ENCODE measurements at regions not wholly inside any gene's neighbourhood (a gene's known extent, or its start where the extent isn't known, plus 50 kb on each side); places are given as distances from the start of the nearest gene placed in this dataset.

DNA sequence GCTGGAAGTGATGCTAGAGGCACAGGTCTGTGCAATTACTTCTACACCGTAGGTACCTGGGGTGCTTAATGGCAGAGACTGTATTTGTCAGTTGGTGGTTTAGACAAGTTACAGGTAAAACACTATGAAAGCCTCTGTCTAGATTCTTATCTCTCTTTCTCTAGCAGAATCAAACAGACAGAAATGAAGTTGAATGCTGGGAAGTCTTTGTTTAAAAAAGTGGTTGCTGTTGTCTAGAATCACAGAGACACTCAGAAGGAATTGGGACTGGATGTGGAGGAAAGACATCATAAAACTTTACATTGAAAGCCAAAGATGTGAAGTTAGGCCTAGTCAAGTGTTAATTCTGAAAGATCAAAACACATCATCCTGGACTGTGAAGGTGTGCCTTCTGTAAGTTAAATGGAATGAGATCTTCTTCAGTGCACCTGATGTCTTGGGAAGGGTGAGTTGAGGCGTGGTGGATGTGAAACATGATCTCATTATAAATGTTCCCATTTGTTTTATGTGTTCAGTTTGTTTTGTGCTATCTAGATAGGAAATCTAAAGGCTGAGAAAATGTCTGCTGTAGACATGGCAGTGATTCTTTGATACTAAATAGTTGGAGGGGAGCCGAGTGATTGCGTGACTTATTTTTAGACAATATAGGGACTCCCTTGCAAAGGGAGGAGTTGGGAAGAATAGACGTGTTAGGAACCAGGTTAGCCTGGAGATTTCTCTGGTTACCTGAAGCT lies 290.2 kb downstream of the SOX4 start:
- DNase-seq (ENCODE audit: low spot score), result no peak

- DNase-seq (ENCODE audit: low spot score), result no peak
Measured at GRCh38 chr6:21885111-21885510, 291.6 kb downstream of the SOX4 start.

DNA sequence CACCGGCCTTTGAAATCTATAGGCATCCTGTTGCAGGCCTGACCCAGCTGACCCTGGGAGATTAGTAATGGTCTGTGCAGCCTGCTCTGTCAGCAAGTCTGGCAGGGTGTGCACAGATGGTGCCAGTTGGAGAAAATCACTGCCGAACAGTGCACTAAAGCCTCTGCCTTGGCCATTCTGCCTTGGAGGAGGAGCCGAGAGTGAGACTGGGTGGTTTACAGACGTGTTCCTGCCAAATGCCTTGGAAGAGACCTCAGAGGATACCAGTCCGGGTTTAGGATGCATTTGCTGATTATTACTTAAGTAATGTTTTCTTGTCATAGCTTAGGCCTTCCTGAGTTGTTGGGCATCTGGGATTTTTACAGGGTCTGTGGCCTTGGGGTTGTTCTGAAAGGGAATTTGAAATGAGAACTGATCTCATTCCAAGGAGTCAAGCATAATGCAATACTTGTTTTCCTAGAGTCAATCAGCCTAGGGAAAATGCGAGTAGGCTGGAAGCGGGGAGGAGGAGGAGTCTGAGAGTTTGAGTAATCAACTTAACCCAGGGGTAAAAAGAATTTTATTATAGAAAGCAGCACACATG lies 292.1 kb downstream of the SOX4 start:
- DNase-seq (ENCODE audit: low spot score), result peak; percentile 48

DNA sequence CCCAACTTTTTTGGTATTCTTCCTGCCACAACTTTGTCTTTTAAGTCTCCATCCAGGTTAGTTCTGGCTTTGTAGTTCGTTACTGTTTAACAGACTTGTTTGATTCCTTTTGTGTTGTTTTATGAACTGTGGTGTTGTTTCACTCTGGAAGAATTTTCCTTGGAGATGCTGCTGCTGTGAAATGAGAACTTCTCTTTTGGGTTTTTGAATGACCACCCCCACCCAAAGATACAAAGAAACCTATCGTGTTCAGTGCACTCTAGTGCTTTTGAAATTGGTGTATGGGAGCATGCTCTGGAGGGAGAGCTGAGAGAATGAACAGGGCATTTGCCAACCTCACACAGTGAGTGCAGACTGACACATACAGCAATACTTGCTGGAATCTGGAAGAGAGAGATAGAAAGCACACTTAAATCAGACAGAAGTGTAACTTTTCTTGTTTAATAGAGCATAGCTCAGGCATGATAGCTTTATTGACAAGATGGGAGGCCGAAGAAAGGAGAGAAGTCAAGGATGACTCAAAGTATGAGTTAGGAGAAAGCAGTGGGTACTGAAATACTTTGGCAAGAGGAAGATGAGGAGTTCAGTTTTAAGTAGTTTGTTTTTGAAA lies 293.1 kb downstream of the SOX4 start:
- DNase-seq (ENCODE audit: low spot score), result no peak

GRCh38 chr6:21887231-21888185 lies 294.0 kb downstream of the SOX4 start:
- DNase-seq (ENCODE audit: low spot score), result no peak

DNA sequence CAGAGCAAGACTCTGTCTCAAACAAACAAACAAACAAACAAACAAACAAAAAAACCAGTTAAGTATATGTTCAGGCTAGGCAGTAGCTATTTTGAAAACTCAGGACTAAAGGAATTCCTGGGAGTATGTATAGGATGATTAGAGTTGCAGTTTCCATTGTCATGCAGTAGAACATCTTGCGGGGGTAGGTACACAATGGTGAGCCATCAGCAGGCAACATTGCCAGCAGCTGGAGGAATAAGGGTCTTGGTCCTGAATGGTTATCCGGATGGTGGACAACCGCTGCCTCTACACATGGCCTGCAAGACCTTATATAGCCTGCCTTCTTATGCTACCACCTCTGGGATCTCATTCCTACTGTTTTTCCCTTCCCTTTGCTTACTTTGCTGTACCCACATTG lies 297.5 kb downstream of the SOX4 start:
- DNase-seq (ENCODE audit: low spot score), result no peak

DNA sequence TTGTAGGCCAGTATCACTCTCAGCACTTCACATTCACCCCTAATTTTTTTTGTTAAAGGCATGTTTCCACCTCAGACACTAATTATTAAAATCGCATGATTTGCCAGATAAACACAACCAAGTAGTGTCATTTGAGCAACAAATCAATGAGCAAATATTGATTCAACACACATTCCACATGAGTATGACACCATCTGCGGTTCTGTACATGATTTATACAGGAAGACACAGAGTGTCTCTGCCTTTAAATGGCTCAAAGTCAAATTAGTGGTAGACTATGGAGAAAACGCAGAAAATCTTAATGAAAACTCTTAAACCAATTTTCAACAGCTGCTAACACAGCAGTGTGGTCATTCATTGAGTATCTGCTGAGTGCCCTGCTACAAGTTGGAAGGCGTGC lies 300.2 kb downstream of the SOX4 start:
- DNase-seq (ENCODE audit: low spot score), result no peak

DNA sequence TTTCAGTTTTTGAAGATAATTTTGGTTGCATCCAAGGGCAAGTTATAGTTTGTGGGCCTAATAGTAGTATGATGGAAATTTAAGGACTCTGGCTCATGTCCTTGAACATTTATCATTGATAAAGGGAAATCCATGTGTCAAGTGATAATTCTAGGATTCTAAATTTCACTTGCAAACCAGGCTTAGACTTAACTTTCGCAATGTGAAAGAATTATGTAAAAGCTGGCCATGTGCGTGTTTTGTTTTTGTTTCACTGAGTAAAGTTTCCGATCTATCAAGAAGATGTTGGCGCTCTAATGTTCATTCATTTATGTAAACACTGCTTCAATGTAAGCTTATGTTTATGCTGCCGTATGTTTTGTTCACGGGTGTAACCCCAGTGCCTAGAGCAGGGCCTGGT lies 302.0 kb downstream of the SOX4 start:
- DNase-seq (ENCODE audit: low spot score), result no peak

- no peak for DNase-seq (ENCODE audit: low spot score)
Measured at GRCh38 chr6:21898107-21898796, 304.7 kb downstream of the SOX4 start.

- no peak for DNase-seq (ENCODE audit: low spot score)
Measured at GRCh38 chr6:21899708-21900107, 306.2 kb downstream of the SOX4 start.

- DNase-seq (ENCODE audit: low spot score), result no peak
Measured at GRCh38 chr6:21900730-21901129, 307.2 kb downstream of the SOX4 start.

DNA sequence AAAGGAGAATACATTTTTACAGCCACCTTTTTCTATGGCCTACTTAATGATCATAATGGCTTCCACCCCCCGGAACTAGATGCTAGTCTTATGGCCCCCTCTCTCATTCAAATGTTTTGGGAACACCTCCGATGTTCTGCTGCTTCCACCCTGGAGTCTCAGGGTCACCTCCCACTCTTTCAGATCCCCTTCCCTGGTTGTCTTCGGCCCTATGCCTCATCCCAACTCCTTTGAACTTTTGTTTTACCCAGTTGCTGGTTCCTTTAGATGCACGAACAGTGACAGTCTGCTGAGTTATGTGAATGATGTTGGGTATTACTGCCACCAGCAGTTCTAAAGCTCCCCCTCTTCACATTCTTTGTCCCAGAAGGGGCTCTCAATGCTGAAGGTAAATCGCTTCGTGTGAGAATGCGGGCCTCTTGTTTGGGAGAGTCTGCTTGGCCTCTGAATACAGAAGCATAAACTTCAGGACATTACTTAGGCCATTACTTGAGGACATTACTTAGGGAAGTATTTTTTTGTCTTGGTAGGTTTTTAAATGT lies 309.1 kb downstream of the SOX4 start:
- DNase-seq (ENCODE audit: low spot score), result no peak

GRCh38 chr6:21905531-21905930 lies 312.0 kb downstream of the SOX4 start:
- DNase-seq (ENCODE audit: low spot score), result no peak

GRCh38 chr6:21906826-21907225 lies 313.3 kb downstream of the SOX4 start:
- DNase-seq (ENCODE audit: low spot score), result no peak

DNA sequence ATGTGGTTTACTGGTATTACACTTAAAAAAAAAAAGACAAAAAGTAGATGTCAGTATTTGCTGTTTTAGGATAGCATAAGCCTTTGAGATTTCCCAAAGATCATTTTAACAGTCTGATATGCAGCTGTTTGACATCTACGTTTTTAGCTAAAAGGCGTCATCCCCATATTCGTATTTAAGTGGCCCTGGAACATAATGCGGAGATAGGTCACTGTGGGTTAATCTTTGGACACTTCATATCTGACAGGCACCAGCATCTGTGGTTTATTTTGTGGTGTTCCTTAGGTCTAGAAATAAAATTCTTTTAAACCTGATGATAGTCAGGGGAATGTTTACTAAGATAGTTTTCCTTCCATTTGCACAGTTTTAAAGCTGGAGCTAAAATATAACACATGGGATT lies 313.7 kb downstream of the SOX4 start:
- no peak for DNase-seq (ENCODE audit: low spot score)

- no peak for DNase-seq (ENCODE audit: low spot score)
Measured at GRCh38 chr6:21908161-21908848, 314.8 kb downstream of the SOX4 start.

DNA sequence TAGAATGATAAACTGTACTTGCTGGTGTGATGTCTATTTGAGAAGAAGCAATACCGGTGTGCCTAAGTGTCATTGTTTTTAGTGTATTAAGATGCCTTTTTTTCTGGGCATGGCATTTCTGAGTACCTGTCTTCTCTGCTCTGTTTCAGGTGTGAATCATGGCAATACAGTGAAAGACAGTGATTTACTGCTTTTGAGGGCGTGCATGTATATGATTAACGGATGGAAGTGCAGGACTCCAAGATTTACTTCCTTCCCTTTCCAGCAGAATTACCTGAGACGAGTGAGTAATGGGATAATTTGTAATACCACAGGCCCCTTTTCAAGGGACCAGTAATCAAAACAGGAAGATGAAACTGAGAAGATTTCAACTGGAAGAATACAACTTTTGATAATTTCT lies 315.8 kb downstream of the SOX4 start:
- DNase-seq (ENCODE audit: low spot score), result no peak

- DNase-seq (ENCODE audit: low spot score), result no peak
Measured at GRCh38 chr6:21911208-21911607, 317.7 kb downstream of the SOX4 start.

DNA sequence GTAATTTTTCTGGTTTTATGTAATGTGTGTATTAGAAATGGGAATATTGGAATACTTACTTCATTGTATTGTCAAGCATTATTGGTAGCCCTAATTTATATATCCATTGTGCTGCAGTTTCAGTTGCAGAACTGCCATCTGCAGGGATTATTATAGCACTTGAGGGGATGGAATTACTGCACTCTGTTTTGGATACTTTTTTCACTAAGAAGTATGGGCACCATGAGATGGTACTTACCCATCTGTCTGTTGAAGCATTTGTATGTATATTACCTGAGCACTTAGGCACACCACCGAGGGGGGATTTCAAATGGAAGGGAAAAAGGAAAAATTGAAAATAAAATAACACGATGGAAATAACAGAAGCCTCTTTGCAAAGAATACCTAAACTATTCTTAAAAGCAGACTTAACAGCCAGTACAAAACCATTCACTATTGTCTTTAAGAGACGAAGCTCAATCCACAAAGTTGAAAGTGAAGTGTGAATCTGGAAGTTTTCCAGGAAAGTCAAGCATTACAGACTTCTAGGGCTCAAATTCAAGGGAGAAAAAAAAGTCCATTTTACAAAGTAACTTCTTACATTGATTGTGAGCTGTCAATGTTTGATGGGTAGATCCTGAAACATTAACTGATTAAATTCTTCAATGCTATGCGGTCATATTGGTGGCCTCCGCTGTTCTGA lies 318.7 kb downstream of the SOX4 start:
- no peak for DNase-seq (ENCODE audit: low spot score)

All from ureter (tissue), 1 donor.